GM12872 (cell line): ENCODE measurements at regions not wholly inside any gene's neighbourhood (a gene's known extent, or its start where the extent isn't known, plus 50 kb on each side); places are given as distances from the start of the nearest gene placed in this dataset.

Source experiments
- CTCF ChIP-seq: IDR thresholded peaks from 3 replicates; pipeline ENCODE4 v1.5.1; 2011; ENCODE audit warnings: low read depth, mild to moderate bottlenecking, low read length, moderate library complexity; ENCODE audit not compliant: insufficient read depth

DNA sequence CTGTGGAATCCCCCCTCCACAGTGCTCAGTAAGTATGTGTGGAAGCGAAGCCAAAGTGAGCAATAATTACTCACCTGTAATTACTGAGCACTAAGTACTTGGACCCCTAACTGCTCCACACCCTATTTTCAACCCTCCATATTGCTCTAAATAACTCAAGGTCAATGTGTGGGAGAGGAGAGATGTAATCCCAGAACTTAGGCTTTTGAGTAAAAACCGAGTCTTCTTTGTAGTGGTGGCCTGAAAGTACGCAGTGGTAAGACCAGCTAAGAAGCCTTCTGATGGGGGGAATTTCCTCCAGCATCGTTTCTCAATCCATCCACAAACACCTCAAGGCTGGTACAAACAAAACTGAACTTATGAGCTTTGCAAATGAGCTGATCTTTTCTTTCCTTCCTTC lies 551.6 kb downstream of the ZEB2 start:
- TF ChIP-seq CTCF = no peak

DNA sequence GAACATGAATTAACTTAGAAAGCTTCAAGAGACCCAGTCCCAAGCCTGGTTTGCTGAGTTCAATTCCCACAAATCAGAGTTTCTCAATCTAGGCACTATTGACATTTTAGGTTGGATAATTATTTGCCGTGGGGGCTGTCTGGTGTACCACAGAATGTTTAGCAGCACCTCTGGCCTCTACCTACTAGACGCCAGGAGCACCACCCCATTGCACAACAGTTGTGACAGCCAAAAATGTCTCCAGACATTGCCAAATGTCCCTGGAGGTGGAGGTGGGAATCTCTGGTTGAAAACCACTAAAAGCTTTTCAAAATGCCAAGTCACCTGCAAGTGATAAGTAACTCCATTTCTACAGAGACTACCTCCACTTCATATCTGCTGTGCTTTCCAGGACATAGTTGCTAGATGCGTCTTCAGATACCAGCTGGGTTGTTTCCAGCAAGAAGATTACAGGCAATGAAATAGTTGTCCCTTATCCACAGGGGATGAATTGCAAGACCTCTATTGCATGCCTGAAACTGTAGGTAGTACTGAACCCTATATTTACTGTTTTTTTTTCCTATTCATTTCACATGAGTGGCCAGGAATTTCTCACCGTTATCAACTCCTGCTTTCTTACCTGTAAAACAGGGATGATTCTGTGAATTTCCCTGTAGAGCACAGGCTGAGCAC lies 554.3 kb downstream of the ZEB2 start:
- no peak for TF ChIP-seq CTCF

GRCh38 chr2:143964891-143965290 lies 555.0 kb downstream of the ZEB2 start:
- no peak for TF ChIP-seq CTCF

- TF ChIP-seq CTCF = no peak
Measured at GRCh38 chr2:143960177-143960576, 559.7 kb downstream of the ZEB2 start.

DNA sequence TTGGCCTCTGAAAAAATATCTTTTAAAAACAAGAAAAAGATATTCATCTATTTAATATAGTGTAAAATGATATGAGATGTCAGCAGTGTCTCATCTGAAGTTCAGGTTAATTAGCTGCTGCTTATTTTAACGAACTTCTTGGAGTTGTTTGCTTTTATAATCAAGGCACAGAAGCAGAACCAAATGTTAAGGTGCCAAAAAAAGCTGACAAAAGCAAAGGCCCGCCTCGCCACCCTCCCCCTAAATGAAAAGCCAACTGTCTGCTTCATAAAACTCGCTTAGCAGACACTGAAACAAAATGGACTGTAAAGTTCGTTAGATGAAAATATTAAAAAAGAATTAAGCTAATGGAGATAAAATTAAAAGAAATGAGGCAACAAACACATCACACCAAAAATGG lies 562.6 kb downstream of the ZEB2 start:
- TF ChIP-seq CTCF = no peak

DNA sequence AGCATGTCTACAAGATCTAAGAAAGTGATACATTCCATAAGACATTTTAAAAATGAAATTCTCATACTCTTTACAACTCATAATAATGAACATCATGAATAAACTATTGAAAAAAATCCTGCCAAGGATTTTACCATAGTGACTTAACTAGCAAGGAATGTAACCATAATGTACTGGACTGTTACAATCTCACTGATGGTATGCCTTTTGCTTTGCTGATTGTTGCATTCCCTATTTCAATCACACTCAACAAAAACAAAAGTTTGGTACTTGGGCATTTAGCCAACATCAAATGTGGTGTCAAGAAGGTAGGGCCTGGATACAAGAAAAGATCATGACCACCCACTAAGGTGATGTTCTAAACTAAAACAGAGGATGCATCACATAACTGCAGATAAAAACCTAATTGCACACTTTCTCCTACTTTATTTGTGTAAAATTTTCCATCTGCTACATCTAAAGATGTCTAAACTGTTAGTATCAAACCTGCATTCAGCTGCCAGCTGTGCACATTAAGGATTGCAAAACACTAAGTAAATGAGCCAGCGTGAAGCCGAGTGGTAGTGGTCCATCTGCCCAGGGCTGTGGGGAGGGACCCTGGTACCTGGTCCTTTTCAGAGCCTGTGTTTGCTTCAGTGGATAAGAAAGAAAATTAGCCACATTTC lies 564.4 kb downstream of the ZEB2 start:
- no peak for TF ChIP-seq CTCF

- no peak for TF ChIP-seq CTCF
Measured at GRCh38 chr2:143954844-143955243, 565.1 kb downstream of the ZEB2 start.
